Ishikawa (cell line): ENCODE measurements at regions not wholly inside any gene's neighbourhood (a gene's known extent, or its start where the extent isn't known, plus 50 kb on each side); places are given as distances from the start of the nearest gene placed in this dataset.

Experiments used
- CEBPB ChIP-seq: IDR thresholded peaks from 2 replicates; pipeline ENCODE4 v1.6.1; 2012
- CREB1 ChIP-seq: IDR thresholded peaks from 2 replicates; pipeline ENCODE4 v1.6.1; 2012; ENCODE audit warnings: low read depth
- EGR1 ChIP-seq: IDR thresholded peaks from 2 replicates; pipeline ENCODE4 v1.6.1; 2012
- EP300 ChIP-seq: IDR thresholded peaks from 2 replicates; pipeline ENCODE4 v1.6.1; 2012; ENCODE audit warnings: borderline replicate concordance
- FOXM1 ChIP-seq: IDR thresholded peaks from 2 replicates; pipeline ENCODE4 v1.6.1; 2012; ENCODE audit warnings: low read depth, borderline replicate concordance
- NFIC ChIP-seq: IDR thresholded peaks from 2 replicates; pipeline ENCODE4 v1.6.1; 2012
- RAD21 ChIP-seq: IDR thresholded peaks from 2 replicates; pipeline ENCODE4 v1.6.1; 2012; ENCODE audit warnings: low read depth
- TAF1 ChIP-seq: IDR thresholded peaks from 2 replicates; pipeline ENCODE4 v1.6.1; 2012; ENCODE audit warnings: low read depth, mild to moderate bottlenecking
- TCF12 ChIP-seq: IDR thresholded peaks from 2 replicates; pipeline ENCODE4 v1.6.1; 2012; ENCODE audit warnings: low read depth
- TEAD4 ChIP-seq: IDR thresholded peaks from 2 replicates; pipeline ENCODE4 v1.6.1; 2012
- YY1 ChIP-seq: IDR thresholded peaks from 2 replicates; pipeline ENCODE4 v1.6.1; 2012; ENCODE audit warnings: low read depth
- ZBTB7A ChIP-seq: IDR thresholded peaks from 2 replicates; pipeline ENCODE4 v1.6.1; 2012; ENCODE audit warnings: low read depth
- TF ChIP-seq, protein P1 (sequence below): IDR thresholded peaks from 2 replicates; pipeline ENCODE4 v1.6.1; 2012; ENCODE audit warnings: low read depth, mild to moderate bottlenecking
- TF ChIP-seq, protein P2 (sequence below): IDR thresholded peaks from 2 replicates; pipeline ENCODE4 v1.6.1; 2012
- TF ChIP-seq, protein P3 (sequence below): IDR thresholded peaks from 2 replicates; pipeline ENCODE4 v1.6.1; 2012

DNA sequence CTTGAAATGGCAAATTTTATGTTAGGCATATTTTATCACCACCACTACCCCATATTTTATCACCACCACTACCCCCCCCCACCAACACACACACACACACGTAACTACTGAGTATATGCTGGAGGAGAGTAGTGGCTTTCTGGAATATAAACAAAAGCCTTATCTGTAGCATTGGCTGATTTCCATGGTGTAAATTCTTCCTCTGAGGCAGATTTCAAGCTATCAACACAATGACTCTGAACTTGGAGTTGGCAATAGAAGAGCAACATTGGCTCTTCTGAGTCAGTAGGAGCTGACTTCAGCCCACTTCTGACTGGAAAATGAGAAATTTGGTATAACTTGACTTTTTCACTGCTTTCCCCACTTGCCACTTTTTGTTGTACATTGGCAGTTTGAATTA is 143.0 kb downstream of the CAVIN4 start:
- no peak for TF ChIP-seq TEAD4

DNA sequence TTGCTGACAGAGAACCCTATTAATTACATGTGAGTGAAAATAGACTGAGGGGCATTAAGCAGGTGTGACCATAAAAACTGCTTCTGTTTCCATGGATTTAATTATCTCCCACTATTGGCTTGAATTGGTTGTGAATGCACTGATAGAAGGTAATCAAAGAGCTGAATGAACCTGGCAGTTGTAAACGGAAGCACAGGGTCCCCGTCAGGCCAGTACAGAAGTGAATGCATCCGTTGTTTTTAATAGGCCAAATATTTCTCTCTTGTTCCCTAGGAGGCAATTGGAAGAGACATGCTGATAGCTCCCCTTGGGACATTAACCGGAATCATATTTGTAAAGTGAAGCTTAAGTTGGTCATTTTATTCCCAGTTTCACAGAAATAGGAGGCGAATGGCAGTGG is 147.0 kb downstream of the CAVIN4 start:
- TF ChIP-seq, protein P1, sequence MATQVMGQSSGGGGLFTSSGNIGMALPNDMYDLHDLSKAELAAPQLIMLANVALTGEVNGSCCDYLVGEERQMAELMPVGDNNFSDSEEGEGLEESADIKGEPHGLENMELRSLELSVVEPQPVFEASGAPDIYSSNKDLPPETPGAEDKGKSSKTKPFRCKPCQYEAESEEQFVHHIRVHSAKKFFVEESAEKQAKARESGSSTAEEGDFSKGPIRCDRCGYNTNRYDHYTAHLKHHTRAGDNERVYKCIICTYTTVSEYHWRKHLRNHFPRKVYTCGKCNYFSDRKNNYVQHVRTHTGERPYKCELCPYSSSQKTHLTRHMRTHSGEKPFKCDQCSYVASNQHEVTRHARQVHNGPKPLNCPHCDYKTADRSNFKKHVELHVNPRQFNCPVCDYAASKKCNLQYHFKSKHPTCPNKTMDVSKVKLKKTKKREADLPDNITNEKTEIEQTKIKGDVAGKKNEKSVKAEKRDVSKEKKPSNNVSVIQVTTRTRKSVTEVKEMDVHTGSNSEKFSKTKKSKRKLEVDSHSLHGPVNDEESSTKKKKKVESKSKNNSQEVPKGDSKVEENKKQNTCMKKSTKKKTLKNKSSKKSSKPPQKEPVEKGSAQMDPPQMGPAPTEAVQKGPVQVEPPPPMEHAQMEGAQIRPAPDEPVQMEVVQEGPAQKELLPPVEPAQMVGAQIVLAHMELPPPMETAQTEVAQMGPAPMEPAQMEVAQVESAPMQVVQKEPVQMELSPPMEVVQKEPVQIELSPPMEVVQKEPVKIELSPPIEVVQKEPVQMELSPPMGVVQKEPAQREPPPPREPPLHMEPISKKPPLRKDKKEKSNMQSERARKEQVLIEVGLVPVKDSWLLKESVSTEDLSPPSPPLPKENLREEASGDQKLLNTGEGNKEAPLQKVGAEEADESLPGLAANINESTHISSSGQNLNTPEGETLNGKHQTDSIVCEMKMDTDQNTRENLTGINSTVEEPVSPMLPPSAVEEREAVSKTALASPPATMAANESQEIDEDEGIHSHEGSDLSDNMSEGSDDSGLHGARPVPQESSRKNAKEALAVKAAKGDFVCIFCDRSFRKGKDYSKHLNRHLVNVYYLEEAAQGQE: no peak
- TF ChIP-seq FOXM1 (no peak), TEAD4 (no peak), ZBTB7A (no peak), TCF12 (no peak), EGR1 (no peak), RAD21 (no peak), YY1 (no peak), CREB1 (no peak), TAF1 (no peak), EP300 (no peak), NFIC (no peak), CEBPB (no peak)
- TF ChIP-seq, protein P2, sequence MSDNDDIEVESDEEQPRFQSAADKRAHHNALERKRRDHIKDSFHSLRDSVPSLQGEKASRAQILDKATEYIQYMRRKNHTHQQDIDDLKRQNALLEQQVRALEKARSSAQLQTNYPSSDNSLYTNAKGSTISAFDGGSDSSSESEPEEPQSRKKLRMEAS: no peak
- TF ChIP-seq, protein P3, sequence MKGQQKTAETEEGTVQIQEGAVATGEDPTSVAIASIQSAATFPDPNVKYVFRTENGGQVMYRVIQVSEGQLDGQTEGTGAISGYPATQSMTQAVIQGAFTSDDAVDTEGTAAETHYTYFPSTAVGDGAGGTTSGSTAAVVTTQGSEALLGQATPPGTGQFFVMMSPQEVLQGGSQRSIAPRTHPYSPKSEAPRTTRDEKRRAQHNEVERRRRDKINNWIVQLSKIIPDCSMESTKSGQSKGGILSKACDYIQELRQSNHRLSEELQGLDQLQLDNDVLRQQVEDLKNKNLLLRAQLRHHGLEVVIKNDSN: no peak

DNA sequence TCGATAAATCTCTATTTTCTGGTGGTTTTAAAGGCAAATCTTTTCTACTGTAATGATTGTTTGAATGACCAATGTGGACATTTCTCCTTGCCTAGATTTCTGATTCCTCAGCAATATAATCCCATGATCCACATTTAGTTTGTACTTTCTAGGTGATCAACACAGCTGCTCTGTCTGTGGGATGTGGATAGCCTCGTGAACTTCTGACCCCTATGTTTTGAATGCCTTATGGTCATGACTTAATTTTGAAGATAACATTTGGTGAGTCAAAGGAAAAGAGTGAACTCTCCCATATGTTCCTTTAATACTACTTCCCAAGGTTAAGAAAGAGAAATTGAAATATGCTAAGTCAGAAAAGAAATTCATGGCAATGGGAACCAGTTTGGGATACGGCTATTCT is 147.5 kb downstream of the CAVIN4 start:
- TF ChIP-seq ZBTB7A (no peak), RAD21 (no peak), TAF1 (no peak), EP300 (no peak), TCF12 (no peak), NFIC (no peak), CREB1 (no peak), YY1 (no peak), FOXM1 (no peak), CEBPB (no peak), EGR1 (no peak), TEAD4 (no peak)
- TF ChIP-seq, protein P3: no peak
- TF ChIP-seq, protein P1: no peak
- TF ChIP-seq, protein P2: no peak

DNA sequence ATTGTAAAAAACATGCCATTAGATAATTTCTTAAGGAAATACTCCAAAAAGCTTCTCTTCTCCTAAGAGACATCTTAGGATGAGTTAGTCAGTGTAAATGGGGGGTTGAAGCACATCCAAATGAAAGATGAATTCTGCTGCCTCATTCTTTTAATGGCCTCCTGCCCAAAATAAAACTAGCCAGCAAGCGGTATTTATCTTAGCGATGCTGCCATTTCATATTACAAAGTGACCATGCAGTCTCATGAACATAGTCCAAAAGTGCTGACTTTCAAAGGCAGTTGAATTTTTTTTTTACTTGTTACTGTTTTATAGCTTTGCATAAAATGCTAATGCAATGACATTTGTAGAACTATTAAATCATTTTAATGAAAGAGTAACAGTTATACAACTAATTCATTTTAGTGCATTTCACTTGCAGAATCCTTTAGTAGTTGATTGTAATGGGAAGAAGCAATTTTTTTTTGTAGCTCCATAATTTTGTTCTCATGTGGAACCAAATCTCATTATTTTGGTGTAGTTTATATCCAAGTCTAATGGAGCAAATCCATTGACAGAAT is 151.5 kb downstream of the CAVIN4 start:
- TF ChIP-seq TAF1 (no peak), NFIC (no peak), RAD21 (no peak), TEAD4 (no peak), FOXM1 (no peak), ZBTB7A (no peak), EGR1 (no peak), YY1 (no peak), CEBPB (no peak), TCF12 (no peak), CREB1 (no peak), EP300 (no peak)
- TF ChIP-seq, protein P3: no peak
- TF ChIP-seq, protein P1: no peak
- TF ChIP-seq, protein P2: no peak
